Thoracic aorta (tissue), 2 donors: ENCODE measurements at regions not wholly inside any gene's neighbourhood (a gene's known extent, or its start where the extent isn't known, plus 50 kb on each side); places are given as distances from the start of the nearest gene placed in this dataset.

Experiments
- ATAC-seq: fragments of 150-250 bp; one replicate; pipeline ENCODE4 v1.8.0; 2017; ENCODE audit warnings: low read depth; ENCODE audit not compliant: insufficient number of reproducible peaks, low FRiP score
- DNase-seq: peaks from one replicate; pipeline ENCODE4 v3.0.0-alpha.2; 2020; ENCODE audit warnings: low spot score
- H3K27ac ChIP-seq, 2 donors: fragments of 200-600 bp; sonication (generic); 1 replicate in 1 of 2; 2 replicates in 1 of 2; pipeline ENCODE4 v1.5.1; 2016; ENCODE audit warnings: mild to moderate bottlenecking in 2 of 2, moderate library complexity in 2 of 2
- H3K27me3 ChIP-seq: fragments of 200-600 bp; sonication (generic); replicated peaks from 2 replicates; pipeline ENCODE4 v1.6.0; 2016; ENCODE audit warnings: mild to moderate bottlenecking; ENCODE audit not compliant: insufficient read depth
- H3K36me3 ChIP-seq: fragments of 200-600 bp; sonication (generic); one replicate; pipeline ENCODE4 v1.5.1; 2016
- H3K4me1 ChIP-seq, 2 donors: fragments of 200-600 bp; sonication (generic); 1 replicate in 1 of 2; 2 replicates in 1 of 2; pipeline versions ENCODE4 v1.5.1 to v1.6.0; 2016; ENCODE audit warnings: low read depth in 2 of 2, mild to moderate bottlenecking in 1 of 2; ENCODE audit not compliant: control insufficient read depth in 1 of 2
- H3K4me3 ChIP-seq: fragments of 200-600 bp; sonication (generic); 2 replicates; pipeline ENCODE4 v1.5.1; 2016; ENCODE audit warnings: mild to moderate bottlenecking
- H3K9me3 ChIP-seq: fragments of 200-600 bp; sonication (generic); 2 replicates; pipeline ENCODE4 v1.5.1; 2016
- TF ChIP-seq, protein P1 (sequence below): fragments of 200-600 bp; sonication (generic); IDR thresholded peaks from one replicate; pipeline ENCODE4 v1.5.1; 2019; ENCODE audit warnings: antibody characterized with exemption

DNA sequence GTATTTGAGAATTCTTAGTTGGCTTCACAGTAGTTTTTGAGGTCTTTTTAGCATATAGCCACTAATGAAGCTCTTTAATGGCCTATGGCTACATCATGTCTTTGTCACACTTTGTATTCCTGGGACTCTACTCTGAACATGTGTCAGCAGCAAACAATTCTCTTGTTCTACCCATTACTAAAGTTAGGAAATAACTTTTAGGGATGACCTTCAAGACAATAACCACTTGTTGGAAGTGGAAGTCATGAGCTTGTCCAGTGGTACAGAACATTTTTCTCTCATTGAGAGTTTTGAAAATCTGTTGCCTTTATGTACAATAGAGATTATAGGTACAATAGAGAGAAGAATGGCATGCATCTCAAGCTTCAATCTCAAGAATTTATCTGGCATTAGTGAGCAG is 571.6 kb upstream of the JAG1 start:
- H3K4me3 ChIP-seq, result no peak overlapping the region
- no peak for ATAC-seq
- H3K27me3 ChIP-seq, result no peaks in the 10 kb centered on the region
- no peaks in the 10 kb centered on the region for H3K4me1 ChIP-seq
- H3K36me3 ChIP-seq, result no peaks in the 10 kb centered on the region
- no peak overlapping the region for H3K27ac ChIP-seq
- no peak for DNase-seq
- no peaks in the 10 kb centered on the region for H3K9me3 ChIP-seq
- TF ChIP-seq, protein P1, sequence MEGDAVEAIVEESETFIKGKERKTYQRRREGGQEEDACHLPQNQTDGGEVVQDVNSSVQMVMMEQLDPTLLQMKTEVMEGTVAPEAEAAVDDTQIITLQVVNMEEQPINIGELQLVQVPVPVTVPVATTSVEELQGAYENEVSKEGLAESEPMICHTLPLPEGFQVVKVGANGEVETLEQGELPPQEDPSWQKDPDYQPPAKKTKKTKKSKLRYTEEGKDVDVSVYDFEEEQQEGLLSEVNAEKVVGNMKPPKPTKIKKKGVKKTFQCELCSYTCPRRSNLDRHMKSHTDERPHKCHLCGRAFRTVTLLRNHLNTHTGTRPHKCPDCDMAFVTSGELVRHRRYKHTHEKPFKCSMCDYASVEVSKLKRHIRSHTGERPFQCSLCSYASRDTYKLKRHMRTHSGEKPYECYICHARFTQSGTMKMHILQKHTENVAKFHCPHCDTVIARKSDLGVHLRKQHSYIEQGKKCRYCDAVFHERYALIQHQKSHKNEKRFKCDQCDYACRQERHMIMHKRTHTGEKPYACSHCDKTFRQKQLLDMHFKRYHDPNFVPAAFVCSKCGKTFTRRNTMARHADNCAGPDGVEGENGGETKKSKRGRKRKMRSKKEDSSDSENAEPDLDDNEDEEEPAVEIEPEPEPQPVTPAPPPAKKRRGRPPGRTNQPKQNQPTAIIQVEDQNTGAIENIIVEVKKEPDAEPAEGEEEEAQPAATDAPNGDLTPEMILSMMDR, result no peak

DNA sequence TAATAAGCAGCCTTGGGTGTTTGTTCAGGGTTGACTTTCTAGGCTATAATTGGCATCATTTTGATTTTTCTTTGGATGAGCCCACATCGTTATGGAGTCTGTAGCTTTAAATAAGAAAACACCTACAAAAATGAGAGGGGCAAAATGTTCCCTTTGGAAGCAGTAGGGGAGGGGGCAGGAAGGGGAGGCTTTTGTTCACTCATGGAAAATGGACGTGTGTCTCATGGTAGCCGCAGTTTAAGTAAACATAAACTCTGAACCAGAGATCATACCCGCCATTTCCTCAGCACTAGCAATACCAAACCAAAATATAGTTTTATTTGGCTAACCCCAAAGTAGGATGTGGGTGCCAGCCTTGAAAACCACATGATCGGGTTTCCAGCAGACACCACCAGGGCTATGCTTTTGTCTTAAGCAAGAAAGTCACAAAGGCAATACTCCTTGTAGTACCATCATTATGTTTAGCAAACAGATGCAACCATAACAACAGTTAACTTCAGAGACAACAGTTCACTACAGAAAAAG is 572.5 kb upstream of the JAG1 start:
- no peak for DNase-seq
- H3K36me3 ChIP-seq, result no peaks in the 10 kb centered on the region
- no peaks in the 10 kb centered on the region for H3K9me3 ChIP-seq
- H3K4me3 ChIP-seq, result no peak overlapping the region
- ATAC-seq, result no peak
- no peaks in the 10 kb centered on the region for H3K4me1 ChIP-seq
- H3K27ac ChIP-seq, result no peak overlapping the region
- no peaks in the 10 kb centered on the region for H3K27me3 ChIP-seq
- TF ChIP-seq, protein P1, result no peak

DNA sequence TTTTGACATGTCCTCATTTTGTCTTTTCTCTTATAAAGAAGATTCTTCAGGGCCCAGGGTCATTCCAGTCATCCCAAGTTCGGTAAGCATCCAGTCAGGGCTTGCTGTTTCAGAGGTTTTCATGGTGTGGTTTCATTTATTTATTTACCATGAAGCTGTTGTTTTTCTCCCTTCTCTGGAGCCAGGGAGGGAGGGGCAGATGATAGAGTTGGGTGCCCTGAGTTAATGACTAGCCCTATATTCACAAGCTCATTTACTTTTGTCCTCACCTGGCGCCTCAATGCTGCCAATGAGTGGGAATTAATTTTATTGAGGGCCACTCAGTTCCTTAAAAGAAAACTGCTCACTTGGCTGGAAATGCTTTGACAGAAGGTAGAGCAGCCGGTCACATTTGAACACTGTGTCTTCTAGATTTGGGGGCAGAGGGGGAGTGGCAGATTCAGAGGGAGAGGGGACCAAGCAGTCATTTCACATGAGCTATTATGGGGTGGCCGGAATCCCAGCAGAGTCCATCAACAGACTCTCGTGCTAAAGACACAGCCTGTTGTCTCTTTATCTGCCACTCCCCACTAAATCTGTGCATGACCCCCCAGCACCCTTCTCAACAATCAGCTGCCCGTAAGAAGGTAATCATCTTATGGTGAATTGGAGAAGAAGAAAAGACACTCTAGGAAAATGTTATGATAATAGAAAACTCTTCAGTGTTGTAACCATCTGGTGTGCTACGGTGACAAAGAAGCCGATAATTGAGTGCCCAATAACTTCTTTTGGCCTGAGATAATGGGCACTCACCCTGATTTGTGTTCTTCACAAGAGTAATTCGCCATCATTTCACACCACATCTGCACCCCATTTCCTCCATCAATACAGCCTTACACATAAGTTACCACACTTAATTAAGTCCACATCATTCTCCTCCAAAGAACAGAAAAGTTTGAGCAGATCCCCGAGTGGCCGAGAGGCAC is 573.5 kb upstream of the JAG1 start:
- TF ChIP-seq, protein P1, result no peak
- Histone ChIP-seq H3K9me3 (no peaks in the 10 kb centered on the region), H3K4me3 (no peak overlapping the region), H3K36me3 (no peaks in the 10 kb centered on the region), H3K4me1 (no peaks in the 10 kb centered on the region), H3K27me3 (no peaks in the 10 kb centered on the region), H3K27ac (no peak overlapping the region)
- ATAC-seq (no peak), DNase-seq (no peak)

DNA sequence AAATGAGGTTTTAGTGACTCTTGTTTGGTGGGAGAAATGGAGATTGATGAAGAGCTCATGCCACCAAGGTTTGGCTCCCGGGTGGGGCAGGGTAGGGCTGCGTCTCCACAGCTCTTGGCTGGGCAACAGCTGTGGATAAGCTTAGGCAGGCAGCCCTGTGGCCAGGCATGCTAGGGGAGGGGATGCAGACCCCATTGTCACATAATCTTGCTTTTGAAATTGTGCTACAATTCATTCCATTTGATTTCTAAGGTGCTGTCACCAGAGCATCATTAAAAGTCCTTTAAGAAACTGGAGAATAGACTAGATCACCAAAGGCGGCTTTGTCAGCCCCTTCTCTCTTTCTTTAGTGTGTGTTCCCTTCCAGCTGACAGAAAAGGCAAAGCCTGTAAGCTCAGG is 574.2 kb upstream of the JAG1 start:
- TF ChIP-seq, protein P1, result no peak

More for the DNA sequence above, 574.2 kb upstream of the JAG1 start:
- Histone ChIP-seq H3K4me3 (no peak overlapping the region), H3K36me3 (no peaks in the 10 kb centered on the region), H3K4me1 (no peaks in the 10 kb centered on the region), H3K27ac (no peak overlapping the region), H3K27me3 (no peaks in the 10 kb centered on the region), H3K9me3 (no peaks in the 10 kb centered on the region)
- ATAC-seq, result no peak
- DNase-seq, result no peak
